ENCODE measurements at regions not wholly inside any gene's neighbourhood (a gene's known extent, or its start where the extent isn't known, plus 50 kb on each side); places are given as distances from the start of the nearest gene placed in this dataset.

DNA sequence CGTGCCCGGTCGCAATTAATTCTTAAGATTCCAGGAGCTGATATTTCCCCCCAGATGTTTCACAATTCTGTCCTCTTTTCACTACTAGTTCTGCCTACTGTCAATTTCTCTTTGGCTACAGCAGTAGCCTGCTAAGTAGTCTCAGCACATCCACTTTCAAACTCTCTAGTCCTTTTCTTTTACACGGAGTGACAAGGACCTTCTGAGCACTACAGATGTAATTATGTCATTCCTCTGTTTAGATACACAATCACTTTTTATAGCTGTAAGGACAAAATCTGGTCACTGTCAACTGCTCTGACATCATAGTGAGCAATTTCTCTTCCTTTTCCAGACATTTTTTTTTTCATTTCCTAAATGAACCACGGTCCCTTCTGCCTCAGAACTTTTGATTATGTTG is 421.7 kb upstream of the CHRM3 start:
- no peak overlapping the region for H3K4me3 ChIP-seq (replicated peaks in 1 of 3; ENCODE audit: insufficient read depth in 1 of 3, low read depth in 1 of 3, low read length in 3 of 3)
- TF ChIP-seq, protein P1, sequence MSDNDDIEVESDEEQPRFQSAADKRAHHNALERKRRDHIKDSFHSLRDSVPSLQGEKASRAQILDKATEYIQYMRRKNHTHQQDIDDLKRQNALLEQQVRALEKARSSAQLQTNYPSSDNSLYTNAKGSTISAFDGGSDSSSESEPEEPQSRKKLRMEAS (IDR thresholded peaks at IDR 0.05; ENCODE audit: insufficient read depth, insufficient read length), result no peak
- intact Hi-C loops (cut with micrococcal nuclease), result no loop called here
- H3K9me1 ChIP-seq (replicated peaks; ENCODE audit: control insufficient read depth, extremely low read depth, insufficient read depth, low read length), result no peaks in the 10 kb centered on the region
- no peak overlapping the region for H3K27ac ChIP-seq (ENCODE audit: insufficient read depth, low read depth, low read length)
- H2AFZ ChIP-seq (ENCODE audit: low read depth, low read length), result no peak overlapping the region
- no peaks in the 10 kb centered on the region for H3K4me1 ChIP-seq (ENCODE audit: control insufficient read depth, extremely low read depth, insufficient read depth, low read length)
- dilution Hi-C loops (cut with MboI; ENCODE audit: extremely low pct_ligation_motif_present, low sequenced_read_pairs), result no loop called here
- FAIRE-seq (no peak), DNase-seq (ENCODE audit: low read depth, low spot score) (no peak)
- no peaks in the 10 kb centered on the region for H4K20me1 ChIP-seq (replicated peaks; ENCODE audit: control insufficient read depth, extremely low read depth, insufficient read depth, low read length)
- H3K4me2 ChIP-seq (ENCODE audit: insufficient read depth, low read length), result no peak overlapping the region
- no peak overlapping the region for H3K9ac ChIP-seq (replicated peaks; ENCODE audit: extremely low read depth, insufficient read depth, low read length)
- no peaks in the 10 kb centered on the region for H3K9me3 ChIP-seq (replicated peaks; ENCODE audit: control insufficient read depth, insufficient read depth, low read length)
- ChIA-PET CTCF (no interaction called here), POLR2A (no interaction called here)
- BruUV-seq (replicated peaks), result no TSS peak
- no peaks in the 10 kb centered on the region for H3K36me3 ChIP-seq (ENCODE audit: control insufficient read depth in 2 of 2, extremely low read depth in 1 of 2, insufficient read depth in 2 of 2, low read length in 2 of 2)
- H3K27me3 ChIP-seq (ENCODE audit: control insufficient read depth in 2 of 2, insufficient read depth in 2 of 2, low read length in 2 of 2), result no peaks in the 10 kb centered on the region
- no peaks in the 10 kb centered on the region for H3K79me2 ChIP-seq (ENCODE audit: control insufficient read depth, insufficient read depth, low read length)

DNA sequence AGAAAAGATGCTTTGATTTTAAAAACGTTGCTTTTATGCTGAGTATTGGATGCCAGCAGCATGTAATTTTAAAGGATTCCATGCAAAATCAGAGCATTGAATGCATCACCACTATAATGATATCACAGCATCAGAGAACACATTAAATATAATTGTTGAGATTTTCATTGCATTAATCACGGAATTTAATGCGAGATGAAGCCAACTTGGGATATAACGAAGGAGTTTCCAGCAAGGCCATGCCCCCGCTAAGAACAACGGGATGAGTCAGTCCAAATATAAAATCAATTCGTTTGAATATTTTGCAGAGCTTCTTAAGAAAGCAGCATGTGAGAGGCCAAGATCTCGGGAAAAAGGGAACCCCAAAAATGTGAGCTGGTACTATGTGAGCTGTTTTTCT is 423.4 kb upstream of the CHRM3 start:
- Histone ChIP-seq H3K4me3 (replicated peaks in 1 of 3; ENCODE audit: insufficient read depth in 1 of 3, low read depth in 1 of 3, low read length in 3 of 3) (no peak overlapping the region), H3K9me3 (replicated peaks; ENCODE audit: control insufficient read depth, insufficient read depth, low read length) (peaks cover 5% of the 10 kb centered on the region), H3K27ac (ENCODE audit: insufficient read depth, low read depth, low read length) (no peak overlapping the region), H3K79me2 (ENCODE audit: control insufficient read depth, insufficient read depth, low read length) (no peaks in the 10 kb centered on the region), H3K36me3 (ENCODE audit: control insufficient read depth in 2 of 2, extremely low read depth in 1 of 2, insufficient read depth in 2 of 2, low read length in 2 of 2) (no peaks in the 10 kb centered on the region), H3K27me3 (ENCODE audit: control insufficient read depth in 2 of 2, insufficient read depth in 2 of 2, low read length in 2 of 2) (no peaks in the 10 kb centered on the region), H3K4me2 (ENCODE audit: insufficient read depth, low read length) (no peak overlapping the region), H3K9me1 (replicated peaks; ENCODE audit: control insufficient read depth, extremely low read depth, insufficient read depth, low read length) (no peaks in the 10 kb centered on the region), H2AFZ (ENCODE audit: low read depth, low read length) (no peak overlapping the region), H3K4me1 (ENCODE audit: control insufficient read depth, extremely low read depth, insufficient read depth, low read length) (no peaks in the 10 kb centered on the region), H3K9ac (replicated peaks; ENCODE audit: extremely low read depth, insufficient read depth, low read length) (no peak overlapping the region), H4K20me1 (replicated peaks; ENCODE audit: control insufficient read depth, extremely low read depth, insufficient read depth, low read length) (no peaks in the 10 kb centered on the region)
- dilution Hi-C loops (cut with MboI; ENCODE audit: extremely low pct_ligation_motif_present, low sequenced_read_pairs), result no loop called here
- no peak for FAIRE-seq
- ChIA-PET POLR2A (no interaction called here), CTCF (no interaction called here)
- TF ChIP-seq FOS (IDR thresholded peaks at IDR 0.05; ENCODE audit: borderline replicate concordance, insufficient read depth, low read length) (no peak), POLR2AphosphoS5 (IDR thresholded peaks at IDR 0.05; ENCODE audit: insufficient read depth, low read depth, low read length) (no peak), MYC (IDR thresholded peaks at IDR 0.05; ENCODE audit: low read depth, low read length) (no peak), EZH2 (IDR thresholded peaks at IDR 0.05; ENCODE audit: borderline replicate concordance, low read depth, low read length, severe bottlenecking) (no peak), JUN (IDR thresholded peaks at IDR 0.05; ENCODE audit: borderline replicate concordance, insufficient read depth, insufficient read length, low read depth) (no peak), POLR2A (IDR thresholded peaks at IDR 0.05; ENCODE audit: low read depth, low read length) (no peak), GATA2 (IDR thresholded peaks at IDR 0.05; ENCODE audit: insufficient read depth, insufficient read length, low read depth, low read length) (no peak)
- TF ChIP-seq, protein P2, sequence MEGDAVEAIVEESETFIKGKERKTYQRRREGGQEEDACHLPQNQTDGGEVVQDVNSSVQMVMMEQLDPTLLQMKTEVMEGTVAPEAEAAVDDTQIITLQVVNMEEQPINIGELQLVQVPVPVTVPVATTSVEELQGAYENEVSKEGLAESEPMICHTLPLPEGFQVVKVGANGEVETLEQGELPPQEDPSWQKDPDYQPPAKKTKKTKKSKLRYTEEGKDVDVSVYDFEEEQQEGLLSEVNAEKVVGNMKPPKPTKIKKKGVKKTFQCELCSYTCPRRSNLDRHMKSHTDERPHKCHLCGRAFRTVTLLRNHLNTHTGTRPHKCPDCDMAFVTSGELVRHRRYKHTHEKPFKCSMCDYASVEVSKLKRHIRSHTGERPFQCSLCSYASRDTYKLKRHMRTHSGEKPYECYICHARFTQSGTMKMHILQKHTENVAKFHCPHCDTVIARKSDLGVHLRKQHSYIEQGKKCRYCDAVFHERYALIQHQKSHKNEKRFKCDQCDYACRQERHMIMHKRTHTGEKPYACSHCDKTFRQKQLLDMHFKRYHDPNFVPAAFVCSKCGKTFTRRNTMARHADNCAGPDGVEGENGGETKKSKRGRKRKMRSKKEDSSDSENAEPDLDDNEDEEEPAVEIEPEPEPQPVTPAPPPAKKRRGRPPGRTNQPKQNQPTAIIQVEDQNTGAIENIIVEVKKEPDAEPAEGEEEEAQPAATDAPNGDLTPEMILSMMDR (IDR thresholded peaks at IDR 0.05; ENCODE audit: extremely low read depth in 1 of 2, insufficient read depth in 1 of 2, low read depth in 1 of 2, low read length in 2 of 2), result no peak
- TF ChIP-seq, protein P1 (IDR thresholded peaks at IDR 0.05; ENCODE audit: insufficient read depth, insufficient read length), result no peak
- intact Hi-C loops (cut with micrococcal nuclease), result no loop called here
- BruUV-seq (replicated peaks), result no TSS peak
- no peak for DNase-seq (ENCODE audit: low read depth, low spot score)

Data from endothelial cell of umbilical vein (primary cell).